Upper lobe of left lung (tissue), 6 donors: ENCODE measurements at regions not wholly inside any gene's neighbourhood (a gene's known extent, or its start where the extent isn't known, plus 50 kb on each side); places are given as distances from the start of the nearest gene placed in this dataset.
A peak's percentile ranks its signal among the peaks of the same experiment; 100 is the strongest.

ENCODE experiments used
- ATAC-seq, 2 donors: fragments of 200-7000 bp; cut with Tn5 transposase; one replicate each; pipeline ENCODE4 v1.9.1; 2022; ENCODE audit warnings: mild to moderate bottlenecking in 2 of 2, moderate library complexity in 2 of 2; ENCODE audit not compliant: low FRiP score in 2 of 2
- DNase-seq, 2 donors: peaks; one replicate each; pipeline ENCODE4 v3.0.0-alpha.2; 2019 to 2020
- H3K27ac ChIP-seq, 4 donors: fragments of 200-600 bp; sonication (generic); one replicate each; pipeline ENCODE4 v1.5.1; 2016 to 2019
- H3K27me3 ChIP-seq, 4 donors: fragments of 200-600 bp; sonication (generic); one replicate each; pipeline ENCODE4 v1.5.1; 2017 to 2019
- H3K36me3 ChIP-seq, 4 donors: fragments of 200-600 bp; sonication (generic); one replicate each; pipeline ENCODE4 v1.5.1; 2016 to 2019
- H3K4me1 ChIP-seq, 4 donors: fragments of 200-600 bp; sonication (generic); one replicate each; pipeline ENCODE4 v1.5.1; 2018 to 2019
- H3K4me3 ChIP-seq, 4 donors: fragments of 200-600 bp; sonication (generic); one replicate each; pipeline ENCODE4 v1.5.1; 2017 to 2019; ENCODE audit warnings: mild to moderate bottlenecking in 2 of 4, moderate library complexity in 1 of 4
- H3K9me3 ChIP-seq, 4 donors: fragments of 200-600 bp; sonication (generic); one replicate each; pipeline ENCODE4 v1.5.1; 2018 to 2019
- EP300 ChIP-seq, 4 donors: sonication (generic); formaldehyde crosslinking; IDR thresholded peaks; one replicate each; pipeline ENCODE4 v1.5.1; 2017; ENCODE audit warnings: antibody characterized with exemption in 4 of 4, control low read depth in 2 of 4
- POLR2A ChIP-seq, 4 donors: fragments of 450-650 bp; IDR thresholded peaks; one replicate each; pipeline ENCODE4 v1.5.1; 2016 to 2017; ENCODE audit warnings: antibody characterized with exemption in 4 of 4, mild to moderate bottlenecking in 2 of 4
- POLR2AphosphoS5 ChIP-seq, 2 donors: sonication (generic); formaldehyde crosslinking; IDR thresholded peaks; one replicate each; pipeline ENCODE4 v1.5.1; 2017; ENCODE audit warnings: antibody characterized with exemption in 2 of 2
- WGBS, 2 donors: methylation state at CpG; one replicate each; pipeline ENCODE4 v1.1.5; 2017 to 2018; 5-methylcytosine and 5-hydroxymethylcytosine counted together
- TF ChIP-seq, protein P1 (sequence below), 6 experiments: fragments of 450-650 bp in 4 of 6; fragments of 200-600 bp in 2 of 6; sonication (generic) in 2 of 6; IDR thresholded peaks; one replicate each; pipeline ENCODE4 v1.5.1; 2016 to 2019; ENCODE audit warnings: antibody characterized with exemption in 6 of 6
- donor health status: DM: no; HTN: no; CAD: no; lungs with moderate emphysema.
- donor health status: DM: no; HTN: yes; CAD: no; lungs with severe emphysema.

DNA sequence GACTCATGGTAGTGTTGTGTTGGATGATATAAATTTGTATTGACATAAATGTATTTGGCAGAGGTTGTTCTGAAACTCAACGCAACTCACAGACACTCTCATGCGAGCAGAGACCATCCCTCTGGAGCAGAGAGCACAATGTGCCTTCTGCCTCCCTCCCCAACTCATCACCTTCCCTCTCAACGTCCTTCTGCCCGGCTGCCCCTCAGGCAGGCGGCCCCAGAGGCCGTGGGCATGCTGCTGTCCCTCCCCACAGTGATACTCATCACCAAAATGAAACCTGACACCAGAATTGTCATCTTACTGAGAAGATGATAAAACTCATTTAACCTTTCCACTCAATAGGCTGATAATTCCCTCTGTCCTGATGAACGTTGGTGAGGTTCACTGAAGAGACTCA lies 260.6 kb downstream of the ETS1 start:
- Histone ChIP-seq H3K4me1 (peaks cover 15 to 27% (median 24%) of the 10 kb centered on the region in 4 donors), H3K9me3 (no peaks in the 10 kb centered on the region), H3K27me3 (no peaks in the 10 kb centered on the region), H3K36me3 (no peaks in the 10 kb centered on the region), H3K27ac (peak overlapping the region in 2 of 4 donors; percentile 35 to 80), H3K4me3 (no peak overlapping the region)
- ATAC-seq, result no peak
- DNase-seq, result peak in 1 of 2 donors; percentile 30
- TF ChIP-seq, protein P1, sequence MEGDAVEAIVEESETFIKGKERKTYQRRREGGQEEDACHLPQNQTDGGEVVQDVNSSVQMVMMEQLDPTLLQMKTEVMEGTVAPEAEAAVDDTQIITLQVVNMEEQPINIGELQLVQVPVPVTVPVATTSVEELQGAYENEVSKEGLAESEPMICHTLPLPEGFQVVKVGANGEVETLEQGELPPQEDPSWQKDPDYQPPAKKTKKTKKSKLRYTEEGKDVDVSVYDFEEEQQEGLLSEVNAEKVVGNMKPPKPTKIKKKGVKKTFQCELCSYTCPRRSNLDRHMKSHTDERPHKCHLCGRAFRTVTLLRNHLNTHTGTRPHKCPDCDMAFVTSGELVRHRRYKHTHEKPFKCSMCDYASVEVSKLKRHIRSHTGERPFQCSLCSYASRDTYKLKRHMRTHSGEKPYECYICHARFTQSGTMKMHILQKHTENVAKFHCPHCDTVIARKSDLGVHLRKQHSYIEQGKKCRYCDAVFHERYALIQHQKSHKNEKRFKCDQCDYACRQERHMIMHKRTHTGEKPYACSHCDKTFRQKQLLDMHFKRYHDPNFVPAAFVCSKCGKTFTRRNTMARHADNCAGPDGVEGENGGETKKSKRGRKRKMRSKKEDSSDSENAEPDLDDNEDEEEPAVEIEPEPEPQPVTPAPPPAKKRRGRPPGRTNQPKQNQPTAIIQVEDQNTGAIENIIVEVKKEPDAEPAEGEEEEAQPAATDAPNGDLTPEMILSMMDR (IDR thresholded peaks at IDR 0.05), result no peak
- TF ChIP-seq POLR2AphosphoS5 (IDR thresholded peaks at IDR 0.05) (no peak), POLR2A (IDR thresholded peaks at IDR 0.05) (no peak), EP300 (IDR thresholded peaks at IDR 0.05) (no peak)
- WGBS, 2 donors, result 80 to 85% methylated on average over 7 of the region's 7 CpGs

DNA sequence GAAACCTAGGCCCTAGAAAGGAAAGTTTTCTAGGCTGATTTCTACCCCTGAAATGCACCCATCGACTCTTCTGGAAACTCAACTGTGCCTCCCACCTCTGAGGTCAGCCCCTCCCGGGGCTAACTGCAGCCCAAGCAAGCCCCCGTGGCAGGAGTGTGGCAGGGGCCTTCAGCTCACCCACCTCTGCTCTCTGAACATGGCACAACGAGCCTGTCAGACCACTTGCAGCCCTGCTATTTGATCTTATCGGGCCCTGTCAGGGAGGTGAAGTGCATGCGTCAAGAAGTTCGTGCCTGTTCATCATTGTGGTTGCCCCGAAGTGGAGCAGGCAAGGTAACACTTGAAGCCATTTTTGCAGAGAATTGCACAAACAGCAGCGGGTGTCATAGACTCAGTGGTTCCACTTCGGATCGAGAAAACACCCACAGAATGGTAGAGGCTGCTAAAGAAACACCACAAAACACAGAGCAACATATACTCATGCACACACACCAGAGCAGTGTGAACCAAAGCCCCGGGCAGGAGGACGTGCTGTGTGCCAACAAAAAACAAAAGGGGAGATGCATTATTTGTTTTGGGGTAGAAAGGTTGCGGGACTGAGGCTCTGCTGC lies 262.7 kb downstream of the ETS1 start:
- ATAC-seq (peak in 1 of 2 donors; percentile 53), DNase-seq (peak; percentile 32 to 71)
- no peaks in the 10 kb centered on the region for H3K27me3 ChIP-seq
- H3K9me3 ChIP-seq, result no peaks in the 10 kb centered on the region
- H3K4me3 ChIP-seq, result no peak overlapping the region
- H3K36me3 ChIP-seq, result no peaks in the 10 kb centered on the region
- H3K4me1 ChIP-seq, result peaks cover 14 to 26% (median 17%) of the 10 kb centered on the region in 4 donors
- H3K27ac ChIP-seq, result peak overlapping the region; percentile 3 to 57 (median 56)
- TF ChIP-seq, protein P1 (IDR thresholded peaks at IDR 0.05), result no peak
- TF ChIP-seq POLR2A (IDR thresholded peaks at IDR 0.05), result peak in 1 of 4 donors; percentile 44
- peak in 1 of 2 donors; percentile 60 for TF ChIP-seq POLR2AphosphoS5 (IDR thresholded peaks at IDR 0.05)
- TF ChIP-seq EP300 (IDR thresholded peaks at IDR 0.05), result peak in 2 of 4 donors; percentile 48 to 78
- 59 to 64% methylated on average over 14 of the region's 14 CpGs for WGBS, 2 donors

DNA sequence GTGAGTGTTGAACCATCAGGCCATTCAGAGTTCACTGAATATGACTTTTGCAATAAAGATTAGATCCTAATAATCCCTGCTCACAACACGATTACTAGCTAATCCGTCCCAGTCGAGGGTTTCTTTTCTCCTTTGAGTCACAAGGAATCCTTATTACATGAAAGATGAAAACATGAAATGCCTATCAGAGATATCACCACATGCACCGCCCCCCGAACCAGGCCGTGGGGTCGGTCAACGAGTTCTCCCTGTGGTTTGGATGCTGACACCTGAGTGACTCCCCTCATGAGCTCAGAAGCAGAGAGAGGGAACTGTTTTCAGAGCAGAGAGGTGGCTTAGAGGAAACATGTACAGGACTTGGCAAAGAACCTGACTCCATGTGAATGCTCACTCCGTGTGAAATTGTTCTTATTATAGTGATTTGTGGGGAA lies 263.3 kb downstream of the ETS1 start:
- DNase-seq (peak in 1 of 2 donors; percentile 29), ATAC-seq (no peak)
- H3K4me3 ChIP-seq, result no peak overlapping the region
- peaks cover 11 to 26% (median 17%) of the 10 kb centered on the region in 4 donors for H3K4me1 ChIP-seq
- H3K9me3 ChIP-seq, result no peaks in the 10 kb centered on the region
- 78 to 79% methylated on average over 9 of the region's 9 CpGs for WGBS, 2 donors
- no peaks in the 10 kb centered on the region for H3K36me3 ChIP-seq
- H3K27ac ChIP-seq, result peak overlapping the region; percentile 3 to 57 (median 56)
- TF ChIP-seq EP300 (IDR thresholded peaks at IDR 0.05), result no peak
- no peak for TF ChIP-seq POLR2AphosphoS5 (IDR thresholded peaks at IDR 0.05)
- TF ChIP-seq, protein P1 (IDR thresholded peaks at IDR 0.05), result no peak
- TF ChIP-seq POLR2A (IDR thresholded peaks at IDR 0.05), result no peak
- H3K27me3 ChIP-seq, result no peaks in the 10 kb centered on the region

DNA sequence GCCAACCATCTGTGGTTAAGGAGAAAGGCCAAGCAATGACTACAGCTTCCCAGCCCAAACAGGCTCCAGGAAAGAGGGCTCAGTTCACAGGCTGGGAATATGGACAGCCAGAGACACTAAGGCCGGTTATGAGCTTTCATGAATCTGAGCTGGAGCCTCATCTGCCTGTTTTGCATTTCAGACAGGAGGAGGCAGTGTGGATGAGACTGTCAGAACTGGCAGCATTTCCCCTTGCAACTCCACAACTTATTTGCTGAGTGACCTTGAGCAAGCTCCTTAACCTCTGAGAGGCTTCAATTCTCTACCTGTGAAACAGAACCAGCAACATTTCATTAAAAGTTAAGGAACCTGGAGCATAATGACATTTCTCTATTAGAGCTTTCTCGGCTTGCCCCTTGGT lies 264.0 kb downstream of the ETS1 start:
- H3K9me3 ChIP-seq, result no peaks in the 10 kb centered on the region
- 61 to 63% methylated on average over 2 of the region's 2 CpGs for WGBS, 2 donors
- TF ChIP-seq, protein P1 (IDR thresholded peaks at IDR 0.05), result peak in 3 of 6 experiments; percentile 12 to 46 (median 33)
- no peak for TF ChIP-seq POLR2AphosphoS5 (IDR thresholded peaks at IDR 0.05)

More for the DNA sequence above, 264.0 kb downstream of the ETS1 start:
- no peaks in the 10 kb centered on the region for H3K27me3 ChIP-seq
- no peak overlapping the region for H3K4me3 ChIP-seq
- H3K36me3 ChIP-seq, result no peaks in the 10 kb centered on the region
- H3K4me1 ChIP-seq, result peaks cover 11 to 24% (median 17%) of the 10 kb centered on the region in 4 donors
- DNase-seq, result peak in 1 of 2 donors; percentile 37
- peak overlapping the region in 3 of 4 donors; percentile 3 to 56 (median 55) for H3K27ac ChIP-seq
- ATAC-seq, result peak in 1 of 2 donors; percentile 50
